ENCODE measurements at regions not wholly inside any gene's neighbourhood (a gene's known extent, or its start where the extent isn't known, plus 50 kb on each side); places are given as distances from the start of the nearest gene placed in this dataset.

GRCh38 chr13:107545946-107546502, 669.3 kb downstream of the LIG4 start:
- DNase-seq = no peak

GRCh38 chr13:107534548-107534947, 680.8 kb downstream of the LIG4 start:
- DNase-seq = no peak

- no peak for DNase-seq
These were observed 683.5 kb downstream of the LIG4 start for GRCh38 chr13:107531816-107532215.

GRCh38 chr13:107531180-107531579, 684.2 kb downstream of the LIG4 start:
- DNase-seq = no peak

GRCh38 chr13:107529035-107529434, 686.3 kb downstream of the LIG4 start:
- no peak for DNase-seq

GRCh38 chr13:107518780-107519179, 696.6 kb downstream of the LIG4 start:
- no peak for DNase-seq

- DNase-seq = no peak
These were observed 697.0 kb downstream of the LIG4 start for GRCh38 chr13:107518292-107518691.

GRCh38 chr13:107516517-107516916, 698.8 kb downstream of the LIG4 start:
- DNase-seq = no peak

- no peak for DNase-seq
These were observed 702.8 kb downstream of the LIG4 start for GRCh38 chr13:107512551-107512950.

- no peak for DNase-seq
These were observed 717.7 kb downstream of the LIG4 start for GRCh38 chr13:107497661-107498060.

- no peak for DNase-seq
These were observed 722.1 kb downstream of the LIG4 start for GRCh38 chr13:107493266-107493665.

- DNase-seq = no peak
These were observed 732.6 kb downstream of the LIG4 start for GRCh38 chr13:107482688-107483087.

- no peak for DNase-seq
These were observed 735.2 kb downstream of the LIG4 start for GRCh38 chr13:107480130-107480529.

GRCh38 chr13:107477772-107478379, 737.5 kb downstream of the LIG4 start:
- no peak for DNase-seq

- DNase-seq = no peak
These were observed 739.4 kb downstream of the LIG4 start for GRCh38 chr13:107475753-107476453.

GRCh38 chr13:107473253-107473652, 742.1 kb downstream of the LIG4 start:
- no peak for DNase-seq

- no peak for DNase-seq
These were observed 748.8 kb downstream of the LIG4 start for GRCh38 chr13:107466326-107467099.

- DNase-seq = no peak
These were observed 752.8 kb downstream of the LIG4 start for GRCh38 chr13:107462501-107462900.

- no peak for DNase-seq
These were observed 753.6 kb downstream of the LIG4 start for GRCh38 chr13:107461751-107462150.

GRCh38 chr13:107459430-107459829, 755.9 kb downstream of the LIG4 start:
- no peak for DNase-seq

GRCh38 chr13:107458269-107458668, 757.1 kb downstream of the LIG4 start:
- no peak for DNase-seq

- no peak for DNase-seq
These were observed 757.6 kb downstream of the LIG4 start for GRCh38 chr13:107457686-107458085.

- no peak for DNase-seq
These were observed 758.9 kb downstream of the LIG4 start for GRCh38 chr13:107456431-107456830.

GRCh38 chr13:107452833-107453232, 762.5 kb downstream of the LIG4 start:
- no peak for DNase-seq

All from NCI-H1436 treated with DMSO at 0.1 percent for 48 hours (cell line).